ENCODE measurements at regions not wholly inside any gene's neighbourhood (a gene's known extent, or its start where the extent isn't known, plus 50 kb on each side); places are given as distances from the start of the nearest gene placed in this dataset.

- no peak for DNase-seq (ENCODE audit: low read depth in 2 of 2)
Observed at GRCh38 chr12:63090716-63091115, 60.3 kb downstream of the AVPR1A start.

DNA sequence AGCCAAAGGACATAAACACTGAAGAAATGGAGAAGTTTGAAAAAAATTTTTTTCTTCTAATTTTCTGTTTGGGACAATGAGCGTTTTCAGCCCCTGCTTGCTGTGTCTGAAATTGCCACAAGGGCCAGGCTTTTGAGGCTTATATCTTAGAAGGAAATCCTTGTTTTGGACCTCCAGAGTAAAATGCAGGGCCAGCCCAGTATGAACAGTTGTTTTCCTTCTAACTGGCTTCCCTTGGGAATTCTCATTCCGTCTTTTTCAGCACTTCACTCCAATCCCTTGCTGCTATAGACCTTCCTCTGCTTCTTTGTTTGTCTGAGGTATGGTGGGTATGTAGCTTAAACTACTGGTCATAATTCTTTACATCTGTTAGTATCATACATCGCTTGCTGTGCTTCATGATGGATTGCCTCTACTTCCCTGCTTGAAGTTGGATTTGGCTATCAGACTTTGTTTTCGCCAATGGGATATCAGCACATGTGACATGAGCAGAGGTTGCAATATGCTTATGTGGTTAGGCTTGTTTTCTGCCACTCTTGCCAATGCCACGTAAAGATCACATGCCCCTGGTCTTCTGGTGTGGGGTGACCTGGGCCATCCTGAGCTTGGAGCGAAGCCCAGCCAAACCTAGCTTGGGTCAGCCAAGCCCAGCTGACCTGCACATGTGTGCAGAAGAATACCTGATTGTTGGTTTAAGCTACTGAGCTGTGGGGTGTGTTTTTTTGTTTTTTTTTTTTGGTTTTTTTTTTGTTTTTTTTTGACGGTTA is 64.7 kb downstream of the AVPR1A start:
- peak in 1 of 2 donors; percentile 51 for DNase-seq (ENCODE audit: low read depth in 2 of 2)

- no peak for DNase-seq (ENCODE audit: low read depth in 2 of 2)
Observed at GRCh38 chr12:63085120-63085519, 65.9 kb downstream of the AVPR1A start.

DNA sequence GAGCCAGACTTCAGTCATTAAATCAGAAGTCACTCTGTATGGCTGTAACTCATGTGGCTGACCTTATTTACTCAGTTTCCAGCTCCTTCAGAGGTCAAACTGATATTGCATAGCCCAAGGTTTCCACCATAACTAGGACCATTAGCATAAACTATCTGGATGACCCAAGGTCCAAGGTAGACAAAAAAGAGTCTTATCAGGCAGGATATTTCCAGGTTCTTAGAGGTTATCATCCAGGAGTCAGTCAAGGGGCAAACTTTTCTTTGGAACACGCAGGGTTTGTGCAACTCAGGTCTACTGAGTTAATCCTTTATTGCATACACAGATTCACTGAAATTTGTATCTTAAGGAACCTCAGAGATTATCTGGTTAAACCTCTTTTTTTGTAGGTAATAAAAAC is 66.5 kb downstream of the AVPR1A start:
- no peak for DNase-seq (ENCODE audit: low read depth in 2 of 2)

- no peak for DNase-seq (ENCODE audit: low read depth in 2 of 2)
Observed at GRCh38 chr12:63083046-63083445, 68.0 kb downstream of the AVPR1A start.

GRCh38 chr12:63079791-63080502 is 71.1 kb downstream of the AVPR1A start:
- no peak for DNase-seq (ENCODE audit: low read depth in 2 of 2)

- no peak for DNase-seq (ENCODE audit: low read depth in 2 of 2)
Observed at GRCh38 chr12:63078906-63079305, 72.1 kb downstream of the AVPR1A start.

DNA sequence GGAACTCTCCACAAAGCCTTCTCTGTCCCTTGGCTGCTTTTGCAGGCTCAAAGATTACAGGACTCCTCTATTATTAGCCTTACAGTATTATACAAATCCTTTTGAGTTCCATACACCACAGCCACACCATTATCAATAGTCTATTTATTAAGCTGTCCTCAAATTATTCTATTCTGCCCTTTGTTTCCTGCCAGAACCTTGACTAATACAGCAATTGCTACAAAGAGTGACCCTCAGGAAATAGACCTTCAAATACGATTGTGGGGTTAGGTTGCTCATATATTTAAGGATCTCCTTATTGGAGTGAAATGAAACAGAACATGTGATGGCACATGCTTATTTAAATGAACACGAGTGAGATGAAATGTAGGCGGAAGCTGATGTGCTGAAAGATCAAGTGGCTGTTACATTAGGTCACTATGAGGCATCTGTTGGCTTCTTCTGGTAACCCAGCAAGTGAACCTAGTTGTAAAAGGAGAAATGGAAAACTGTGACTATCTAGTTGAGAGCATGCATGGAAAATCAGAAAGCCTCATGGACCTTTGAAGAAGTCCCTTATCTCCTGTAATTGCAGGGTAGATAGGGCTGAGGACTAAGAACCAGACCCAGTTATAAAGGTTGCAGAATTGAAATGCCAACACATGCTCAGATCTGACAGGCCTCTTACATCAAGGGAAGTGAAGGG is 75.5 kb downstream of the AVPR1A start:
- no peak for DNase-seq (ENCODE audit: low read depth in 2 of 2)

GRCh38 chr12:63070709-63071108 is 80.3 kb downstream of the AVPR1A start:
- DNase-seq (ENCODE audit: low read depth in 2 of 2) = no peak

DNA sequence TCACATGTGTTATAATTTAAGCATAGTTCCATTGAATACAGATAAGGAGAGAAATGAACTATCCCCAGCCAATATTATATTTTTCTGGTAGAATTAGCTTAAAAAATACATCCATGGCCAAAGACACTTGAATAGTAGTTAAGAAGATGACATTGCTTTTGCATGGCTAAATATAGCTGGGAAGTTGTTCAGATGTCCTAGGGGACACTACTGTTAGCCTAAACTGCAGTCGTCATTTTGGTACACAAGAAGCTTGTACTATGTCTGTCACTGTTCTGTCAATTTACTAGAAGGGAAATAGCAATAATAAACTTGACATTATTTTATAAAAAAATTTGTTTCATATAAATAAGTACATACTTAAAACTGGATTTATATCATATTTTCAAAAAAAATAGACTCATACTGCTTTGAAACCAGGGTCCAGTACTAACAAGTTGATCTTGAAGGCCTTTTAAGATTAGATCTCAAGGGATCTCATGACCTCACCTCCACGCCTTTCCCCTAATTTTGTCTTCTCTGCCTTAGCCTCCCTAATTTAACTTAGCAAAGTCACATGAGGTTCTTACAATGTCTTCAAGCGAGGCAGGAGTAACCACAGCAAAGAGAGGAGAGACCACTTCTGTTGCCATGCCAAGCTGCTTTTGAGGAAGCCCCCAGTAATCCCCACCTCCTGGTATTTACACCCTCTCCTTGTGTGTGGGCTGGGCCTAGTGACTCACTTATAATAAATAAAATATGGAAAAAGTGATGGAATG is 81.0 kb downstream of the AVPR1A start:
- no peak for DNase-seq (ENCODE audit: low read depth in 2 of 2)

- DNase-seq (ENCODE audit: low read depth in 2 of 2) = peak; percentile 34 to 74
Observed at GRCh38 chr12:63068857-63069442, 82.1 kb downstream of the AVPR1A start.

- no peak for DNase-seq (ENCODE audit: low read depth in 2 of 2)
Observed at GRCh38 chr12:63066782-63067181, 84.2 kb downstream of the AVPR1A start.

DNA sequence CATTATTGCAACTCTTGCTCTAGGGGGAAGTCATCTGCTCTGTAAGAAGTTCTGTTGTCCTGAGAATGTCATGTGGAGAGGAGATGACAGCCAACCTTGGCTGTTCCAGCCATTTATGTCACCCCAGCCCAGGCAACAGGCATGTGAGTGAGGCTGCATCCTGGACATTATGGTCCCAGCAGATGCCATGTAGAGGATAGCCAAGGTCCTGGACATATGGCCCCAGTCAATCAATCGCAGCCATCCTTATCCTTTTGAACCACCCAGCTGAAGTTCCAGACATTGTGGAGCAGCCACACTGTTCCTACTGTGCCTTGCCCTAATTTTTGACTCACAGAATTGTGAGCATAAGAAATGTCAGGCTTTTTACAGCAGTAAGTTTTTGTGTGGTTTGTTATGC is 84.9 kb downstream of the AVPR1A start:
- no peak for DNase-seq (ENCODE audit: low read depth in 2 of 2)

- DNase-seq (ENCODE audit: low read depth in 2 of 2) = peak in 1 of 2 donors; percentile 46
Observed at GRCh38 chr12:63064080-63064479, 86.9 kb downstream of the AVPR1A start.

DNA sequence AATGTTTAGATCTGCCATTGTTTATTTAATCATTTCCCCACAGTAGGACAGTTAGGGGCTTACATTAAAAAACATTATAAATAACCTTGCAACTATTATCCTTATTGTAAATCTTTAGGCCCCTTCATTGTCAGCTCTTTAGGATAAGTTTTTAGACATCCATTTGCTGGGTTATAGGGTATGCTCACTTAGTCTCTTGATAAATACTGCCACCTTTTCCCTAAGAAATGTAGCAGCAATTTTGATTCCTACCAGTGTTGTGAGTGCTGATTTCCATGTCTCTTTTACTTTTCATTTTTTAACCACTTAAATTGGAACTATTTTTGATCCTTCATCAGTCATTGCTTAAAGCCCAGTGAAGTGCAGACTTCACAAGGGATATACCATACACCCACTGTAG is 94.4 kb downstream of the AVPR1A start:
- no peak for DNase-seq (ENCODE audit: low read depth in 2 of 2)

GRCh38 chr12:63052696-63053095 is 98.3 kb downstream of the AVPR1A start:
- DNase-seq (ENCODE audit: low read depth in 2 of 2) = no peak

- DNase-seq (ENCODE audit: low read depth in 2 of 2) = no peak
Observed at GRCh38 chr12:63047146-63047545, 103.9 kb downstream of the AVPR1A start.

DNA sequence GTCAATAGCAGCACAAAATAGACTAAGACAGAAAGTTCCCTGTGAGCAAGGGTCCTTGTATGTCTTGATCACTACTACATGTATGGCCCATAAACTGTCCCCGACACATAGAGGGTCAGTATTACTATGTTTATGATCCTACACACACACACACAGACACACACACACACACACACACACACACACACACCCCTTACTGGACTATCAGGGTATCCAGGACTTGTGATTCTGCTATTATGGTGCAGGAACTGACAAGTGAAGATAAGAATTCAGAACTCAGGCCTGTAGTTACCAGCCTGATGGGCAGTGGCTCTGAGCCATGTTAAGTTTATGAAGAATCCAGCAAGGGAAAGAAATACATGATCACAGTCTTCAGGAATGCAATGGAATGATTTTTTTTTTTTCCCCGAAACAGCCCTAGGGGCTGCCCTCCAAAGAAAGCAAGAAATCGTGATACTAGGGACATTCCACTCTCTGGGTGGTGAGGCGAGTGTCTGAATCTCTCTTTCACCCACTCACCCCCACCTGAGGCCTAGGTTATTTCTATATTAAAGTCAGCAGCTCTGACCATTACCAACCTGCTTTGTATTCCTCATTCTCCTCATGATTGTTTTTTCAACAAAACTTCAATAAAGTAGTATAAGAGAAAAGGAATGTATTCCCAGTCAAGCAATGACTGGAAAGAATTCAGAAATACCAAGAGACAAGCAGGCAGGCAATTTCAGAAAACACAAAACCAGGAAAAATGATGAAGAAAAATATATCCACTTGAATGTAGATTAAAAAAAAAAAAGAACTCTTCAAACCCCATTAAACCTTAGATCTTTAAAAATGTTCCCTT is 105.8 kb downstream of the AVPR1A start:
- peak in 1 of 2 donors; percentile 57 for DNase-seq (ENCODE audit: low read depth in 2 of 2)

DNA sequence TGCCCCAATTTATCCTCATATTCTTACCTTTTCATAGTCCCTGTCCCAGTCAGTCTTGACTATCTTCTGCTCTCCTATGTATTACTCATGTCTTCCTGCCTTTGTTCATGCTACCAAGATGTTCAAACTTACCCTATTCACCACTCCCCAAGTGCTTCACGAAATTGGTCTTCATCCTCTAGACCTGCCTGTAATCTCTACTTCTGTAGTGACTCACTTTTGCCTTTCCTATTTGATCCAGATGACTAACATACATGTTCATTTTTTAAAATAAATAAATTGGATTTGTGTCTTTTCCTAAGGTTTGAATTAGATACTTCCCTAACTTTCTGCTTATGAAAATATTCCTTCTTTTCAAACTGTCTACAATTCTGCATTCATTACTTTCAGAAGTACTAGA is 107.7 kb upstream of the PPM1H start:
- peak in 1 of 2 donors; percentile 67 for DNase-seq (ENCODE audit: low read depth in 2 of 2)

DNA sequence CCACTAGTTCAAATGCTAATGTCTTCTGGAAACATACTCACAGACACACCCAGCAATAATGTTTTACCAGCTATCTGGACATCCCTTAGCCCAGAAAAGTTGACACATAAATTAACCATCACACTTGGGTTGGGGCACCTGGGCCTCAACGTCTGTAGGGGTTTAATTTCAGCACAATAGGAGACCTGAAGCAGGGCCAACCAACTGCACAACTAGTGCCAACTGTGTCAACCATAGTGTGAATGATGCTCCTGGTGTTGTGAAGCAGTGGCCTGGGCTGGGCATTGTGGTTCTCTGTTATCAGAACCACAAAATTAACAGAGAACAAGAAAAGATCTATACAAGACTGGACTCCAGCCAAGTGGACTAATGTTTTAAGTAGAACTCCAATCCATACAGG is 106.7 kb upstream of the PPM1H start:
- no peak for DNase-seq (ENCODE audit: low read depth in 2 of 2)
